NT2/D1 (cell line): ENCODE measurements at regions not wholly inside any gene's neighbourhood (a gene's known extent, or its start where the extent isn't known, plus 50 kb on each side); places are given as distances from the start of the nearest gene placed in this dataset.

Experiments used
- SUZ12 ChIP-seq: IDR thresholded peaks from 2 replicates; pipeline ENCODE4 v1.6.1; 2011; ENCODE audit not compliant: insufficient read length, insufficient read depth; ENCODE audit errors: extremely low read depth
- YY1 ChIP-seq: IDR thresholded peaks from 2 replicates; pipeline ENCODE4 v1.6.1; 2011; ENCODE audit not compliant: insufficient read length, insufficient read depth
- ZNF274 ChIP-seq: IDR thresholded peaks from 2 replicates; pipeline ENCODE4 v1.6.1; 2011; ENCODE audit warnings: mild to moderate bottlenecking, low read depth, low read length

DNA sequence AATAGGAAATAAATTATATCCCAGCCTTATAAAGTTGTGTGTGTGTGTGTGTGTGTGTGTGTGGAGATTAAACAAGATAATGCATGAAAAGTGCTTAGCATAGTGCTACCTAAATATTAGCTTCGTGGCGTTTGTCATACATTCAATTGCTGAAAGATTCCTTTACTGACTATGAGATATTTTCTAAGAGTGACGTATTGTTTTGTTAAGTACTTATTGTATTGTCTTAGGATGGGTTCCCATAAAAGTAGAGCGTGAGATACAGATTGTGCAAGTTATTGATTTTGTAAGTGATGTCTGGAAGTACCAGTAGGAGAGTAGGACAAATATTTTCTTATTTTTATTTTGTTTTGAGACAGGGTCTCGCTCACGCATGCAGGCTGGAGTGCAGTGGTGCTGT, 730.0 kb downstream of the CDH8 start:
- no peak for TF ChIP-seq YY1
- TF ChIP-seq ZNF274: no peak
- no peak for TF ChIP-seq SUZ12
